SK-N-SH (cell line): ENCODE measurements at regions not wholly inside any gene's neighbourhood (a gene's known extent, or its start where the extent isn't known, plus 50 kb on each side); places are given as distances from the start of the nearest gene placed in this dataset.

ENCODE experiments used
- CTCF ChIA-PET: fragments of 300-600, 350-600 bp; formaldehyde crosslinking; extraction: SDS; loops from one replicate; lab custom pipeline; 2021; lab: Yijun Ruan, JAX
- POLR2A ChIA-PET: fragments of 350-600 bp; sonication (Branson Sonifier 250); formaldehyde crosslinking; extraction: SDS; loops from one replicate; lab custom pipeline; 2020; ENCODE audit warnings: antibody characterized with exemption, inconsistent platforms; lab: Yijun Ruan, JAX
- DNase-seq: peaks from one replicate; pipeline ENCODE4 v3.0.0; 2012
- H2AFZ ChIP-seq: fragments of 200-600 bp; sonication (generic); 2 replicates; pipeline ENCODE4 v1.8.1; 2016; ENCODE audit warnings: antibody characterized with exemption, mild to moderate bottlenecking, low read depth
- H3F3A ChIP-seq: fragments of 200-600 bp; sonication (generic); replicated peaks from 2 replicates; pipeline ENCODE3; 2016; ENCODE audit warnings: antibody characterized with exemption, mild to moderate bottlenecking; ENCODE audit not compliant: insufficient read depth
- H3K27ac ChIP-seq, 2 experiments: fragments of 200-500 bp in 1 of 2; fragments of 200-600 bp in 1 of 2; sonication (Bioruptor generic) in 1 of 2; sonication (generic), shearing (Covaris generic) in 1 of 2; 2 replicates each; pipeline versions ENCODE4 v1.5.1 to v1.6.1; 2014 to 2016; ENCODE audit warnings: low read depth in 2 of 2, inconsistent platforms in 1 of 2, low read length in 1 of 2, mild to moderate bottlenecking in 1 of 2, mixed read lengths in 1 of 2
- H3K27me3 ChIP-seq: fragments of 200-600 bp; sonication (generic), shearing (Covaris generic); 2 replicates; pipeline ENCODE4 v1.6.1; 2016; ENCODE audit warnings: mixed run types; ENCODE audit not compliant: insufficient read depth
- H3K36me3 ChIP-seq, 2 experiments: fragments of 200-500 bp in 1 of 2; fragments of 200-600 bp in 1 of 2; sonication (Bioruptor generic) in 1 of 2; sonication (generic) in 1 of 2; replicated peaks in 1 of 2; 2 replicates each; pipeline versions ENCODE3 to v1.5.1; 2014 to 2016; ENCODE audit warnings: low read length in 1 of 2, mild to moderate bottlenecking in 1 of 2; ENCODE audit not compliant: insufficient read depth in 2 of 2, control insufficient read depth in 1 of 2
- H3K4me1 ChIP-seq, 2 experiments: fragments of 200-500 bp in 1 of 2; fragments of 200-600 bp in 1 of 2; sonication (Bioruptor generic) in 1 of 2; sonication (generic), shearing (Covaris generic) in 1 of 2; 2 replicates each; pipeline versions ENCODE4 v1.5.1 to v1.6.1; 2014 to 2016; ENCODE audit warnings: low read depth in 1 of 2, low read length in 1 of 2, mixed run types in 1 of 2; ENCODE audit not compliant: insufficient read depth in 2 of 2, control insufficient read depth in 1 of 2
- H3K4me2 ChIP-seq: fragments of 200-600 bp; sonication (generic), shearing (Covaris generic); 2 replicates; pipeline ENCODE4 v1.6.1; 2017; ENCODE audit warnings: mixed run types
- H3K4me3 ChIP-seq, 2 experiments: fragments of 200-500 bp in 1 of 2; fragments of 200-600 bp in 1 of 2; sonication (Bioruptor generic) in 1 of 2; sonication (generic), shearing (Covaris generic) in 1 of 2; 2 replicates each; pipeline versions ENCODE4 v1.5.1 to v1.8.1; 2014 to 2016; ENCODE audit warnings: low read depth in 2 of 2, inconsistent platforms in 1 of 2, low read length in 1 of 2, mild to moderate bottlenecking in 1 of 2, mixed read lengths in 1 of 2, moderate library complexity in 1 of 2
- H3K79me2 ChIP-seq: fragments of 200-600 bp; sonication (generic); 2 replicates; pipeline ENCODE4 v1.8.1; 2017; ENCODE audit warnings: mild to moderate bottlenecking; ENCODE audit not compliant: insufficient read depth
- H3K9ac ChIP-seq: fragments of 200-600 bp; sonication (generic); 2 replicates; pipeline ENCODE4 v1.6.1; 2017; ENCODE audit warnings: mixed run types
- H3K9me2 ChIP-seq: fragments of 200-600 bp; sonication (generic); 2 replicates; pipeline ENCODE4 v1.6.1; 2017; ENCODE audit warnings: mixed run types
- H3K9me3 ChIP-seq: fragments of 200-600 bp; sonication (generic); 2 replicates; pipeline ENCODE4 v1.6.1; 2017; ENCODE audit warnings: mixed run types, mild to moderate bottlenecking, moderate library complexity
- H4K20me1 ChIP-seq: fragments of 200-600 bp; sonication (generic); 2 replicates; pipeline ENCODE4 v1.6.1; 2017; ENCODE audit warnings: mild to moderate bottlenecking, mixed run types; ENCODE audit not compliant: insufficient read depth
- ELF1 ChIP-seq: IDR thresholded peaks from 2 replicates; pipeline ENCODE4 v1.4.0; 2012
- FOSL2 ChIP-seq: IDR thresholded peaks from 2 replicates; pipeline ENCODE4 v1.4.0; 2012; ENCODE audit warnings: low read depth, mild to moderate bottlenecking, moderate library complexity, borderline replicate concordance
- GABPA ChIP-seq: IDR thresholded peaks from 2 replicates; pipeline ENCODE4 v1.4.0; 2012; ENCODE audit warnings: low read depth, mild to moderate bottlenecking
- GATA2 ChIP-seq: sonication (generic); formaldehyde crosslinking; IDR thresholded peaks from 2 replicates; pipeline ENCODE4 v1.5.0; 2020; ENCODE audit warnings: mild to moderate bottlenecking, missing genetic modification reagents
- IRF3 ChIP-seq: fragments of 150-350 bp; IDR thresholded peaks from 2 replicates; pipeline ENCODE4 v1.6.1; 2016; ENCODE audit warnings: mild to moderate bottlenecking, low read depth, low read length
- NFIC ChIP-seq: IDR thresholded peaks from 2 replicates; pipeline ENCODE4 v1.4.0; 2012; ENCODE audit warnings: borderline replicate concordance
- NRF1 ChIP-seq: IDR thresholded peaks from 2 replicates; pipeline ENCODE4 v1.6.1; 2012; ENCODE audit warnings: low read depth, mild to moderate bottlenecking, low read length
- PBX3 ChIP-seq: IDR thresholded peaks from 2 replicates; pipeline ENCODE4; 2012
- POLR2AphosphoS5 ChIP-seq: IDR thresholded peaks from 2 replicates; pipeline ENCODE4 v1.6.1; 2012; ENCODE audit warnings: low read depth, low read length
- RCOR1 ChIP-seq: fragments of 150-350 bp; IDR thresholded peaks from 2 replicates; pipeline ENCODE4 v1.6.1; 2017; ENCODE audit warnings: antibody characterized with exemption, low read length
- RXRA ChIP-seq: IDR thresholded peaks from 2 replicates; pipeline ENCODE4 v1.4.0; 2012; ENCODE audit warnings: low read depth, mild to moderate bottlenecking, borderline replicate concordance
- SIN3A ChIP-seq: IDR thresholded peaks from 2 replicates; pipeline ENCODE4 v1.6.1; 2012; ENCODE audit warnings: low read depth, mild to moderate bottlenecking, low read length, moderate library complexity, borderline replicate concordance
- SMC3 ChIP-seq: IDR thresholded peaks from 2 replicates; pipeline ENCODE4 v1.6.1; 2012; ENCODE audit warnings: low read depth, low read length, improper control_type of control experiment
- TAF1 ChIP-seq: IDR thresholded peaks from 2 replicates; pipeline ENCODE4 v1.6.1; 2012; ENCODE audit warnings: low read depth, mild to moderate bottlenecking, low read length, moderate library complexity, borderline replicate concordance
- TEAD4 ChIP-seq: IDR thresholded peaks from 2 replicates; pipeline ENCODE4 v1.4.0; 2012; ENCODE audit warnings: mild to moderate bottlenecking, borderline replicate concordance; ENCODE audit not compliant: insufficient read depth
- YY1 ChIP-seq: IDR thresholded peaks from 2 replicates; pipeline ENCODE4 v1.4.0; 2012; ENCODE audit warnings: low read depth, mild to moderate bottlenecking
- ZBTB33 ChIP-seq: IDR thresholded peaks from 2 replicates; pipeline ENCODE4 v1.4.0; 2012; ENCODE audit warnings: low read depth, borderline replicate concordance
- WGBS: methylation state at CpG from one replicate; pipeline ENCODE4 v1.1.6; 2017; ENCODE audit warnings: low lambda C conversion rate; 5-methylcytosine and 5-hydroxymethylcytosine counted together
- TF ChIP-seq, protein P1 (sequence below): fragments of 200-600 bp; sonication (generic); IDR thresholded peaks from 2 replicates; pipeline ENCODE4 v1.6.1; 2017; ENCODE audit warnings: antibody characterized with exemption, mild to moderate bottlenecking, moderate library complexity
- TF ChIP-seq, protein P2 (sequence below): IDR thresholded peaks from 2 replicates; pipeline ENCODE4 v1.4.0; 2012; ENCODE audit warnings: low read depth, borderline replicate concordance

DNA sequence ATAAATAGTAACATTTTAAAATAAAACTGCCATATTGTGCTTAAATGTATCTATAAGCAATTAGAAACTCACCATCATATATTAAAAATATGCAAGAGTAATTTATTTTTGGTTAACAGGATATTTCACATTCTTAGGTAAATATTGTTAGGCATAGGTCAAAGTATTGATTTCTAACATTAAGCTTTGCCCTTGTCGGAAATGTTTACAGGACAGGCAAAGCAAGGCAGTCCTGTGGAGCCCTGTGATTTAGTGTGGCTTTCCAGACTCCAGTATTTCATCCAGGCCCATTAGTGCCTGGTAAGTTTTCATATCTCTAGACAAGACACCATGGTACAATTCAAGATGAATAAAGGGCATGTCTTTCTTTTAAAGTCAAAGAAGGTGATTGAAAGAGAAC lies 114.9 kb upstream of the LARGE1 start:
- WGBS = 17% methylated on average over 1 of the region's 1 CpG
- Histone ChIP-seq H3K4me2 (no peak overlapping the region), H3K9me3 (no peaks in the 10 kb centered on the region), H3K27me3 (no peaks in the 10 kb centered on the region), H3K36me3 (no peaks in the 10 kb centered on the region), H3K9ac (no peak overlapping the region), H3K27ac (no peak overlapping the region), H3K4me3 (no peak overlapping the region), H3F3A (no peaks in the 10 kb centered on the region), H4K20me1 (no peaks in the 10 kb centered on the region), H3K9me2 (no peaks in the 10 kb centered on the region), H3K4me1 (no peaks in the 10 kb centered on the region), H2AFZ (no peak overlapping the region), H3K79me2 (no peaks in the 10 kb centered on the region)
- no peak for TF ChIP-seq POLR2AphosphoS5
- no peak for TF ChIP-seq GATA2 (CRISPR knock-in tag)
- TF ChIP-seq FOSL2 = no peak
- TF ChIP-seq YY1 = no peak
- no peak for TF ChIP-seq GABPA
- no peak for TF ChIP-seq RCOR1
- no peak for TF ChIP-seq SMC3
- no peak for TF ChIP-seq TAF1
- TF ChIP-seq, protein P1, sequence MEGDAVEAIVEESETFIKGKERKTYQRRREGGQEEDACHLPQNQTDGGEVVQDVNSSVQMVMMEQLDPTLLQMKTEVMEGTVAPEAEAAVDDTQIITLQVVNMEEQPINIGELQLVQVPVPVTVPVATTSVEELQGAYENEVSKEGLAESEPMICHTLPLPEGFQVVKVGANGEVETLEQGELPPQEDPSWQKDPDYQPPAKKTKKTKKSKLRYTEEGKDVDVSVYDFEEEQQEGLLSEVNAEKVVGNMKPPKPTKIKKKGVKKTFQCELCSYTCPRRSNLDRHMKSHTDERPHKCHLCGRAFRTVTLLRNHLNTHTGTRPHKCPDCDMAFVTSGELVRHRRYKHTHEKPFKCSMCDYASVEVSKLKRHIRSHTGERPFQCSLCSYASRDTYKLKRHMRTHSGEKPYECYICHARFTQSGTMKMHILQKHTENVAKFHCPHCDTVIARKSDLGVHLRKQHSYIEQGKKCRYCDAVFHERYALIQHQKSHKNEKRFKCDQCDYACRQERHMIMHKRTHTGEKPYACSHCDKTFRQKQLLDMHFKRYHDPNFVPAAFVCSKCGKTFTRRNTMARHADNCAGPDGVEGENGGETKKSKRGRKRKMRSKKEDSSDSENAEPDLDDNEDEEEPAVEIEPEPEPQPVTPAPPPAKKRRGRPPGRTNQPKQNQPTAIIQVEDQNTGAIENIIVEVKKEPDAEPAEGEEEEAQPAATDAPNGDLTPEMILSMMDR = no peak
- no peak for TF ChIP-seq RXRA
- DNase-seq = no peak
- ChIA-PET CTCF (no interaction called here), POLR2A (no interaction called here)

GRCh38 chr22:34036931-34037330 lies 116.7 kb upstream of the LARGE1 start:
- Histone ChIP-seq H3K9ac (no peak overlapping the region), H3K4me3 (no peak overlapping the region), H3K27me3 (no peaks in the 10 kb centered on the region), H3K36me3 (no peaks in the 10 kb centered on the region), H3K79me2 (no peaks in the 10 kb centered on the region), H3K4me1 (no peaks in the 10 kb centered on the region), H4K20me1 (no peaks in the 10 kb centered on the region), H3K4me2 (no peak overlapping the region), H3K27ac (no peak overlapping the region), H3F3A (no peaks in the 10 kb centered on the region), H3K9me2 (no peaks in the 10 kb centered on the region), H3K9me3 (no peaks in the 10 kb centered on the region), H2AFZ (no peak overlapping the region)
- DNase-seq = no peak
- 15% methylated on average over 2 of the region's 2 CpGs for WGBS
- ChIA-PET POLR2A (no interaction called here), CTCF (no interaction called here)
- TF ChIP-seq NFIC = no peak
- no peak for TF ChIP-seq ELF1
- TF ChIP-seq TEAD4 = no peak
- TF ChIP-seq IRF3 = no peak
- no peak for TF ChIP-seq ZBTB33
- TF ChIP-seq TAF1 = no peak
- TF ChIP-seq PBX3 = no peak
- TF ChIP-seq, protein P2, sequence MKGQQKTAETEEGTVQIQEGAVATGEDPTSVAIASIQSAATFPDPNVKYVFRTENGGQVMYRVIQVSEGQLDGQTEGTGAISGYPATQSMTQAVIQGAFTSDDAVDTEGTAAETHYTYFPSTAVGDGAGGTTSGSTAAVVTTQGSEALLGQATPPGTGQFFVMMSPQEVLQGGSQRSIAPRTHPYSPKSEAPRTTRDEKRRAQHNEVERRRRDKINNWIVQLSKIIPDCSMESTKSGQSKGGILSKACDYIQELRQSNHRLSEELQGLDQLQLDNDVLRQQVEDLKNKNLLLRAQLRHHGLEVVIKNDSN = no peak
- no peak for TF ChIP-seq NRF1
- no peak for TF ChIP-seq SIN3A
